ENCODE measurements at regions not wholly inside any gene's neighbourhood (a gene's known extent, or its start where the extent isn't known, plus 50 kb on each side); places are given as distances from the start of the nearest gene placed in this dataset.

- Mint-ChIP-seq H3K27ac (no peak overlapping the region), H3K4me3 (no peak overlapping the region), H3K27me3 (ENCODE audit: low read depth) (no peaks in the 10 kb centered on the region), H3K9me3 (peaks cover 10% of the 10 kb centered on the region), H3K4me1 (no peaks in the 10 kb centered on the region), H3K36me3 (no peaks in the 10 kb centered on the region)
- no peak for TF ChIP-seq CTCF (IDR thresholded peaks at IDR 0.05; ENCODE audit: unreplicated experiment)
- DNase-seq (ENCODE audit: low spot score in 2 of 2, unreplicated experiment in 2 of 2) = no peak
Measured at GRCh38 chr5:20050262-20050661, 62.3 kb upstream of the CDH18 start.

- peaks cover 6% of the 10 kb centered on the region for H3K4me1 Mint-ChIP-seq
- H3K27me3 Mint-ChIP-seq (ENCODE audit: low read depth) = no peaks in the 10 kb centered on the region
- H3K36me3 Mint-ChIP-seq = no peaks in the 10 kb centered on the region
- no peak overlapping the region for H3K4me3 Mint-ChIP-seq
- DNase-seq (ENCODE audit: low spot score in 2 of 2, unreplicated experiment in 2 of 2) = no peak
- H3K27ac Mint-ChIP-seq = no peak overlapping the region
- TF ChIP-seq CTCF (IDR thresholded peaks at IDR 0.05; ENCODE audit: unreplicated experiment) = no peak
- no peaks in the 10 kb centered on the region for H3K9me3 Mint-ChIP-seq
Measured at GRCh38 chr5:20044460-20044859, 56.5 kb upstream of the CDH18 start.

GRCh38 chr5:20041326-20042274 lies 53.6 kb upstream of the CDH18 start:
- no peak overlapping the region for H3K27ac Mint-ChIP-seq
- peaks cover 6% of the 10 kb centered on the region for H3K36me3 Mint-ChIP-seq
- H3K4me3 Mint-ChIP-seq = no peak overlapping the region
- no peaks in the 10 kb centered on the region for H3K27me3 Mint-ChIP-seq (ENCODE audit: low read depth)
- peaks cover 25% of the 10 kb centered on the region for H3K9me3 Mint-ChIP-seq
- H3K4me1 Mint-ChIP-seq = peaks cover 6% of the 10 kb centered on the region
- no peak for TF ChIP-seq CTCF (IDR thresholded peaks at IDR 0.05; ENCODE audit: unreplicated experiment)
- DNase-seq (ENCODE audit: low spot score in 2 of 2, unreplicated experiment in 2 of 2) = no peak

- Mint-ChIP-seq H3K4me3 (no peak overlapping the region), H3K9me3 (peaks cover 29% of the 10 kb centered on the region), H3K27me3 (ENCODE audit: low read depth) (no peaks in the 10 kb centered on the region), H3K4me1 (peaks cover 6% of the 10 kb centered on the region), H3K36me3 (peaks cover 6% of the 10 kb centered on the region), H3K27ac (no peak overlapping the region)
- no peak for TF ChIP-seq CTCF (IDR thresholded peaks at IDR 0.05; ENCODE audit: unreplicated experiment)
- DNase-seq (ENCODE audit: low spot score in 2 of 2, unreplicated experiment in 2 of 2) = no peak
Measured at GRCh38 chr5:20040901-20041300, 52.9 kb upstream of the CDH18 start.

Data from mesothelial cell of epicardium (in vitro differentiated cells).